ENCODE measurements at regions not wholly inside any gene's neighbourhood (a gene's known extent, or its start where the extent isn't known, plus 50 kb on each side); places are given as distances from the start of the nearest gene placed in this dataset.

- Histone ChIP-seq H3K27me3 (no peaks in the 10 kb centered on the region), H3K9me3 (no peaks in the 10 kb centered on the region), H3K4me3 (no peak overlapping the region), H3K36me3 (no peaks in the 10 kb centered on the region), H3K27ac (no peak overlapping the region), H3K4me1 (no peaks in the 10 kb centered on the region)
- TF ChIP-seq POLR2A (IDR thresholded peaks at IDR 0.05) (no peak), CTCF (IDR thresholded peaks at IDR 0.05) (no peak)
- intact Hi-C loops (cut with DNase I): no loop called here
- no peak for DNase-seq
- WGBS, 2 donors: 62% methylated on average over 3 of the region's 4 CpGs; no CpG with 5 or more reads in 1 of the 2 donors
These were observed 71.3 kb downstream of the SCG2 start for GRCh38 chr2:223530811-223531210.

GRCh38 chr2:223532161-223532560 is 70.0 kb downstream of the SCG2 start:
- H3K4me3 ChIP-seq: no peak overlapping the region
- peaks cover 0 to 8% (median 0%) of the 10 kb centered on the region in 3 donors for H3K4me1 ChIP-seq
- H3K27me3 ChIP-seq: no peaks in the 10 kb centered on the region
- DNase-seq: no peak
- intact Hi-C loops (cut with DNase I): no loop called here
- 67 to 77% methylated on average over 2 of the region's 2 CpGs for WGBS, 2 donors
- H3K27ac ChIP-seq: no peak overlapping the region
- no peaks in the 10 kb centered on the region for H3K36me3 ChIP-seq
- H3K9me3 ChIP-seq: no peaks in the 10 kb centered on the region
- no peak for TF ChIP-seq POLR2A (IDR thresholded peaks at IDR 0.05)
- no peak for TF ChIP-seq CTCF (IDR thresholded peaks at IDR 0.05)

GRCh38 chr2:223532712-223533111 is 69.4 kb downstream of the SCG2 start:
- 77 to 83% methylated on average over 1 of the region's 1 CpG for WGBS, 2 donors
- H3K4me1 ChIP-seq: peaks cover 0 to 14% (median 0%) of the 10 kb centered on the region in 3 donors
- H3K27ac ChIP-seq: no peak overlapping the region
- H3K27me3 ChIP-seq: no peaks in the 10 kb centered on the region
- H3K36me3 ChIP-seq: no peaks in the 10 kb centered on the region
- DNase-seq: no peak
- TF ChIP-seq CTCF (IDR thresholded peaks at IDR 0.05) (no peak), POLR2A (IDR thresholded peaks at IDR 0.05) (no peak)
- H3K9me3 ChIP-seq: no peaks in the 10 kb centered on the region
- intact Hi-C loops (cut with DNase I): no loop called here
- H3K4me3 ChIP-seq: no peak overlapping the region

GRCh38 chr2:223536546-223536945 is 65.6 kb downstream of the SCG2 start:
- WGBS, 2 donors: 22 to 52% methylated on average over 2 of the region's 2 CpGs
- no peak overlapping the region for H3K27ac ChIP-seq
- intact Hi-C loops (cut with DNase I): no loop called here
- H3K36me3 ChIP-seq: no peaks in the 10 kb centered on the region
- H3K27me3 ChIP-seq: no peaks in the 10 kb centered on the region
- TF ChIP-seq POLR2A (IDR thresholded peaks at IDR 0.05): no peak
- TF ChIP-seq CTCF (IDR thresholded peaks at IDR 0.05): no peak
- H3K9me3 ChIP-seq: no peaks in the 10 kb centered on the region
- DNase-seq: no peak
- peaks cover 0 to 31% (median 5%) of the 10 kb centered on the region in 3 donors for H3K4me1 ChIP-seq
- H3K4me3 ChIP-seq: no peak overlapping the region

DNA sequence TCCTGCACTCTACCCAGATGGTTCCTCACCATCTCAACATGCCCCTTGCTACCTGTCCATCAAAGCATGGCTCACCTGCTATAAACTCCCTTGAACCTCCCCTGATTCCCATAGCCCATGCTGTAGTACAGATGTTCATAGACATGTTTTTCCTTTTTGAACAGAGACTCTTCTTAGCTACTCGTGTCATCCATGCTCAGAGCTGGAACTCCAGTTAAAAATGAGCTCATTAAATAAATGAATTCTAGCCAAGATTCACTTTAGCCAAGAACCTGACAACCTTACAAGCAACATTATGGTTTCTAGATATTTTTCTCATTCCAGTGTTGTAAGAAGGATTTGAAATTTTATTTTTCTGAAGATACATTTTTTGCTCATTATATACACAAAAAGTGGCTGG is 65.0 kb downstream of the SCG2 start:
- intact Hi-C loops (cut with DNase I): no loop called here
- DNase-seq: no peak

More for the DNA sequence above, 65.0 kb downstream of the SCG2 start:
- Histone ChIP-seq H3K4me1 (peaks cover 0 to 31% (median 5%) of the 10 kb centered on the region in 3 donors), H3K27me3 (no peaks in the 10 kb centered on the region), H3K27ac (no peak overlapping the region), H3K9me3 (no peaks in the 10 kb centered on the region), H3K36me3 (no peaks in the 10 kb centered on the region), H3K4me3 (no peak overlapping the region)
- TF ChIP-seq POLR2A (IDR thresholded peaks at IDR 0.05) (no peak), CTCF (IDR thresholded peaks at IDR 0.05) (no peak)
- WGBS, 2 donors: 35 to 36% methylated on average over 1 of the region's 1 CpG
